Mesenchymal stem cell (in vitro differentiated cells and primary cell): ENCODE measurements at regions not wholly inside any gene's neighbourhood (a gene's known extent, or its start where the extent isn't known, plus 50 kb on each side); places are given as distances from the start of the nearest gene placed in this dataset.

Source experiments
- DNase-seq: peaks from one replicate; pipeline ENCODE4 v3.0.0-alpha.2; 2013
- H2AFZ ChIP-seq: one replicate; pipeline ENCODE4 v1.6.1; 2013; ENCODE audit warnings: low read depth, mild to moderate bottlenecking, control low read depth, inconsistent platforms, low read length, moderate library complexity
- H2AK5ac ChIP-seq: 2 replicates; pipeline ENCODE4 v1.6.1; 2013; ENCODE audit warnings: low read length, moderate library complexity, mild to moderate bottlenecking, inconsistent platforms; ENCODE audit not compliant: severe bottlenecking
- H2BK120ac ChIP-seq: one replicate; pipeline ENCODE4 v1.6.1; 2013; ENCODE audit warnings: low read depth, mild to moderate bottlenecking, inconsistent platforms, low read length, moderate library complexity
- H2BK12ac ChIP-seq, 2 experiments: one replicate each; pipeline ENCODE4 v1.6.1; 2013; ENCODE audit warnings: inconsistent platforms in 2 of 2, low read length in 2 of 2, mild to moderate bottlenecking in 2 of 2, moderate library complexity in 2 of 2, control low read depth in 1 of 2
- H2BK15ac ChIP-seq: one replicate; pipeline ENCODE4 v1.6.1; 2013; ENCODE audit warnings: mild to moderate bottlenecking, low read depth, inconsistent platforms; ENCODE audit not compliant: poor library complexity, severe bottlenecking
- H2BK5ac ChIP-seq: 2 replicates; pipeline ENCODE4 v1.6.1; 2013; ENCODE audit warnings: low read depth, mild to moderate bottlenecking, low read length, control low read depth, inconsistent platforms; ENCODE audit not compliant: poor library complexity, severe bottlenecking
- H3K14ac ChIP-seq, 2 experiments: one replicate each; pipeline ENCODE4 v1.6.1; 2013; ENCODE audit warnings: inconsistent platforms in 2 of 2, low read length in 2 of 2, control low read depth in 1 of 2, mild to moderate bottlenecking in 1 of 2, moderate library complexity in 1 of 2
- H3K18ac ChIP-seq, 2 experiments: one replicate each; pipeline ENCODE4 v1.6.1; 2013; ENCODE audit warnings: inconsistent platforms in 2 of 2, low read length in 2 of 2, control low read depth in 1 of 2, low read depth in 1 of 2, mild to moderate bottlenecking in 1 of 2
- H3K23ac ChIP-seq, 2 experiments: one replicate each; pipeline ENCODE4 v1.6.1; 2013; ENCODE audit warnings: inconsistent platforms in 2 of 2, low read length in 2 of 2, mild to moderate bottlenecking in 2 of 2, moderate library complexity in 2 of 2, control low read depth in 1 of 2
- H3K27ac ChIP-seq: 2 replicates; pipeline ENCODE4 v1.5.1; 2013; ENCODE audit warnings: mild to moderate bottlenecking, moderate library complexity, low read length, control low read depth, inconsistent platforms; ENCODE audit not compliant: poor library complexity, severe bottlenecking
- H3K27me3 ChIP-seq, 2 experiments: 2 replicates each; pipeline versions ENCODE4 v1.6.1 to v1.7.0; 2013; ENCODE audit warnings: low read length in 2 of 2, mild to moderate bottlenecking in 2 of 2, moderate library complexity in 2 of 2, control low read depth in 1 of 2, inconsistent platforms in 1 of 2; ENCODE audit not compliant: control insufficient read depth in 1 of 2, insufficient read depth in 1 of 2
- H3K36me3 ChIP-seq, 2 experiments: 2 replicates each; pipeline versions ENCODE4 v1.6.1 to v1.7.0; 2013; ENCODE audit warnings: low read length in 2 of 2, control low read depth in 1 of 2, inconsistent platforms in 1 of 2, low read depth in 1 of 2, mild to moderate bottlenecking in 1 of 2; ENCODE audit not compliant: insufficient read depth in 2 of 2, control insufficient read depth in 1 of 2
- H3K4ac ChIP-seq, 2 experiments: one replicate each; pipeline ENCODE4 v1.6.1; 2013; ENCODE audit warnings: inconsistent platforms in 2 of 2, low read length in 2 of 2, mild to moderate bottlenecking in 2 of 2, moderate library complexity in 2 of 2, control low read depth in 1 of 2, low read depth in 1 of 2
- H3K4me1 ChIP-seq: 2 replicates; pipeline ENCODE4 v1.6.1; 2013; ENCODE audit warnings: low read depth, low read length, control low read depth; ENCODE audit not compliant: control insufficient read depth, insufficient read depth
- H3K4me2 ChIP-seq: 2 replicates; pipeline ENCODE4 v1.6.1; 2013; ENCODE audit warnings: low read length, mild to moderate bottlenecking, inconsistent platforms; ENCODE audit not compliant: poor library complexity, severe bottlenecking
- H3K4me3 ChIP-seq, 2 experiments: 2 replicates each; pipeline versions ENCODE4 v1.5.1 to v1.7.0; 2013; ENCODE audit warnings: low read length in 2 of 2, mild to moderate bottlenecking in 2 of 2, control low read depth in 1 of 2, low read depth in 1 of 2; ENCODE audit not compliant: insufficient read depth in 1 of 2
- H3K79me1 ChIP-seq: replicated peaks from 2 replicates; pipeline ENCODE4 v1.6.1; 2013; ENCODE audit warnings: mild to moderate bottlenecking, control low read depth, low read length, inconsistent platforms; ENCODE audit not compliant: poor library complexity, severe bottlenecking
- H3K9ac ChIP-seq: 2 replicates; pipeline ENCODE4 v1.7.0; 2013; ENCODE audit warnings: mild to moderate bottlenecking, low read length, moderate library complexity
- H3K9me3 ChIP-seq: 2 replicates; pipeline ENCODE4 v1.7.0; 2013; ENCODE audit warnings: mild to moderate bottlenecking, low read length; ENCODE audit not compliant: control insufficient read depth
- H4K8ac ChIP-seq: one replicate; pipeline ENCODE4 v1.6.1; 2013; ENCODE audit warnings: inconsistent platforms, mild to moderate bottlenecking, low read length, moderate library complexity
- H4K91ac ChIP-seq: one replicate; pipeline ENCODE4 v1.6.1; 2013; ENCODE audit warnings: mild to moderate bottlenecking, low read length, inconsistent platforms
- WGBS: methylation state at CpG from one replicate; pipeline ENCODE4 v1.1.7; 2013; ENCODE audit warnings: mixed read lengths; 5-methylcytosine and 5-hydroxymethylcytosine counted together

GRCh38 chr2:160609346-160609745 is 115.7 kb upstream of the RBMS1 start:
- H3K4me2 ChIP-seq, result no peak overlapping the region
- H3K4me3 ChIP-seq, result no peak overlapping the region
- H3K79me1 ChIP-seq, result no peaks in the 10 kb centered on the region
- no peak overlapping the region for H2BK5ac ChIP-seq
- H4K8ac ChIP-seq, result no peak overlapping the region
- peak overlapping the region; percentile 20 for H3K9ac ChIP-seq
- 89% methylated on average over 1 of the region's 1 CpG for WGBS
- no peak overlapping the region for H2AK5ac ChIP-seq
- no peaks in the 10 kb centered on the region for H3K36me3 ChIP-seq
- H2BK120ac ChIP-seq, result no peak overlapping the region
- no peaks in the 10 kb centered on the region for H3K4me1 ChIP-seq
- DNase-seq, result no peak
- no peak overlapping the region for H4K91ac ChIP-seq
- no peak overlapping the region for H3K4ac ChIP-seq
- H2BK12ac ChIP-seq, result no peak overlapping the region
- no peak overlapping the region for H3K14ac ChIP-seq
- no peak overlapping the region for H2BK15ac ChIP-seq
- H3K18ac ChIP-seq, result peak overlapping the region in 1 of 2 experiments; percentile 28
- no peak overlapping the region for H3K23ac ChIP-seq
- H3K27ac ChIP-seq, result no peak overlapping the region
- no peaks in the 10 kb centered on the region for H3K9me3 ChIP-seq
- H3K27me3 ChIP-seq, result no peaks in the 10 kb centered on the region
- H2AFZ ChIP-seq, result no peak overlapping the region

- H4K91ac ChIP-seq, result no peak overlapping the region
- no peaks in the 10 kb centered on the region for H3K36me3 ChIP-seq
- no peak overlapping the region for H3K23ac ChIP-seq
- WGBS, result 95% methylated on average over 2 of the region's 2 CpGs
- H3K79me1 ChIP-seq, result no peaks in the 10 kb centered on the region
- H3K18ac ChIP-seq, result no peak overlapping the region
- DNase-seq, result no peak
- no peak overlapping the region for H2AK5ac ChIP-seq
- no peak overlapping the region for H2AFZ ChIP-seq
- no peak overlapping the region for H2BK5ac ChIP-seq
- H4K8ac ChIP-seq, result no peak overlapping the region
- H2BK120ac ChIP-seq, result no peak overlapping the region
- H3K4me2 ChIP-seq, result no peak overlapping the region
- no peaks in the 10 kb centered on the region for H3K4me1 ChIP-seq
- H3K27me3 ChIP-seq, result no peaks in the 10 kb centered on the region
- H3K4me3 ChIP-seq, result no peak overlapping the region
- H3K27ac ChIP-seq, result no peak overlapping the region
- H3K14ac ChIP-seq, result no peak overlapping the region
- H3K4ac ChIP-seq, result no peak overlapping the region
- no peak overlapping the region for H2BK15ac ChIP-seq
- no peak overlapping the region for H2BK12ac ChIP-seq
- H3K9ac ChIP-seq, result no peak overlapping the region
- H3K9me3 ChIP-seq, result no peaks in the 10 kb centered on the region
Observed at GRCh38 chr2:160610041-160610440, 116.4 kb upstream of the RBMS1 start.

GRCh38 chr2:160612266-160612856 is 118.8 kb upstream of the RBMS1 start:
- no peak overlapping the region for H3K23ac ChIP-seq
- H3K4me3 ChIP-seq, result peak overlapping the region in 1 of 2 experiments; percentile 19
- H3K4me1 ChIP-seq, result no peaks in the 10 kb centered on the region
- H2AFZ ChIP-seq, result no peak overlapping the region
- no peak for DNase-seq
- H4K8ac ChIP-seq, result no peak overlapping the region
- H2AK5ac ChIP-seq, result no peak overlapping the region
- H3K27ac ChIP-seq, result no peak overlapping the region
- H3K27me3 ChIP-seq, result no peaks in the 10 kb centered on the region
- H3K36me3 ChIP-seq, result no peaks in the 10 kb centered on the region
- no peak overlapping the region for H2BK12ac ChIP-seq
- H3K9me3 ChIP-seq, result peaks cover 19% of the 10 kb centered on the region
- no peaks in the 10 kb centered on the region for H3K79me1 ChIP-seq
- no peak overlapping the region for H3K4me2 ChIP-seq
- no peak overlapping the region for H2BK5ac ChIP-seq
- H3K18ac ChIP-seq, result no peak overlapping the region
- H3K4ac ChIP-seq, result no peak overlapping the region
- H3K9ac ChIP-seq, result peak overlapping the region; percentile 75
- no peak overlapping the region for H2BK120ac ChIP-seq
- no peak overlapping the region for H3K14ac ChIP-seq
- H2BK15ac ChIP-seq, result no peak overlapping the region
- no peak overlapping the region for H4K91ac ChIP-seq

- Histone ChIP-seq H3K9me3 (peaks cover 23% of the 10 kb centered on the region), H4K91ac (no peak overlapping the region), H3K9ac (peak overlapping the region; percentile 75), H2AFZ (no peak overlapping the region), H2BK5ac (no peak overlapping the region), H2AK5ac (no peak overlapping the region), H3K4me2 (no peak overlapping the region), H2BK12ac (no peak overlapping the region), H3K4me3 (peak overlapping the region in 1 of 2 experiments; percentile 19), H3K14ac (no peak overlapping the region), H3K4ac (no peak overlapping the region), H3K23ac (no peak overlapping the region), H3K18ac (peak overlapping the region in 1 of 2 experiments; percentile 6), H3K36me3 (no peaks in the 10 kb centered on the region), H3K79me1 (no peaks in the 10 kb centered on the region), H4K8ac (no peak overlapping the region), H2BK120ac (no peak overlapping the region), H3K27me3 (no peaks in the 10 kb centered on the region), H3K27ac (no peak overlapping the region), H2BK15ac (no peak overlapping the region), H3K4me1 (no peaks in the 10 kb centered on the region)
- no CpG with 5 or more reads among the region's 1 CpG for WGBS
- DNase-seq, result peak; percentile 87
Observed at GRCh38 chr2:160613466-160614153, 120.0 kb upstream of the RBMS1 start.
